Astrocyte of the cerebellum (primary cell): ENCODE measurements at regions not wholly inside any gene's neighbourhood (a gene's known extent, or its start where the extent isn't known, plus 50 kb on each side); places are given as distances from the start of the nearest gene placed in this dataset.

Experiments used
- DNase-seq: peaks from one replicate; pipeline ENCODE4 v3.0.0-alpha.2; 2011; ENCODE audit warnings: low read depth
- H3K4me3 ChIP-seq: 2 replicates; pipeline ENCODE4 v1.5.1; 2011; ENCODE audit warnings: mild to moderate bottlenecking, low read depth, low read length, moderate library complexity
- in situ Hi-C: cut with HindIII; loops from 2 replicates; pipeline ENCODE4 v1.10.0; 2017; ENCODE audit warnings: low sequenced_read_pairs
- TF ChIP-seq, protein P1 (sequence below): IDR thresholded peaks from 2 replicates; pipeline ENCODE4 v1.5.1; 2012; ENCODE audit warnings: low read length, low read depth, moderate library complexity, mild to moderate bottlenecking; ENCODE audit errors: missing control alignments

- TF ChIP-seq, protein P1, sequence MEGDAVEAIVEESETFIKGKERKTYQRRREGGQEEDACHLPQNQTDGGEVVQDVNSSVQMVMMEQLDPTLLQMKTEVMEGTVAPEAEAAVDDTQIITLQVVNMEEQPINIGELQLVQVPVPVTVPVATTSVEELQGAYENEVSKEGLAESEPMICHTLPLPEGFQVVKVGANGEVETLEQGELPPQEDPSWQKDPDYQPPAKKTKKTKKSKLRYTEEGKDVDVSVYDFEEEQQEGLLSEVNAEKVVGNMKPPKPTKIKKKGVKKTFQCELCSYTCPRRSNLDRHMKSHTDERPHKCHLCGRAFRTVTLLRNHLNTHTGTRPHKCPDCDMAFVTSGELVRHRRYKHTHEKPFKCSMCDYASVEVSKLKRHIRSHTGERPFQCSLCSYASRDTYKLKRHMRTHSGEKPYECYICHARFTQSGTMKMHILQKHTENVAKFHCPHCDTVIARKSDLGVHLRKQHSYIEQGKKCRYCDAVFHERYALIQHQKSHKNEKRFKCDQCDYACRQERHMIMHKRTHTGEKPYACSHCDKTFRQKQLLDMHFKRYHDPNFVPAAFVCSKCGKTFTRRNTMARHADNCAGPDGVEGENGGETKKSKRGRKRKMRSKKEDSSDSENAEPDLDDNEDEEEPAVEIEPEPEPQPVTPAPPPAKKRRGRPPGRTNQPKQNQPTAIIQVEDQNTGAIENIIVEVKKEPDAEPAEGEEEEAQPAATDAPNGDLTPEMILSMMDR, result no peak
- in situ Hi-C loops, result no loop called here
- no peak for DNase-seq
- H3K4me3 ChIP-seq, result no peak overlapping the region
These were observed 102.4 kb downstream of the CCT6B start for GRCh38 chr17:34858591-34859565.

DNA sequence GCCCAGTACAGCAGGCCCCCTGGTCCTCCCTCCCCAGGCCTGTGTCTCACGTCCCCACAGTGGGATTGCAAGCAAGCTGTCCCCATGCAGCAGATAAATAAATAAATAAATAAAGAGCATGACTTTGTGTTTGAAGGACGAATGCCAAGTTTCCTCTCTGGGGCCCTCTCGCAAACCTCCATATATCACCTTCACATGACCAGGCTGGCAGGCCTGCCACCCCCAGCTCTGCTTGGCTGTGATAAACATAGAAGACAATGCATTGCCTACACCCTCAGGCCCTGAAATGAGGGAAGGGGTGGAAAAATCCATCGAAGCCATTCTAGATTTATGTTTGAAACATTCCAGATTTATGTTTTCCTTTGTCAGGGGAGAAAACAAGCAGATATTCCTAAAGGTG, 107.3 kb downstream of the CCT6B start:
- in situ Hi-C loops, result no loop called here
- no peak overlapping the region for H3K4me3 ChIP-seq
- no peak for DNase-seq
- TF ChIP-seq, protein P1, result no peak

GRCh38 chr17:34852614-34853013, 108.6 kb downstream of the CCT6B start:
- TF ChIP-seq, protein P1, result no peak
- no peak for DNase-seq
- in situ Hi-C loops, result no loop called here
- no peak overlapping the region for H3K4me3 ChIP-seq

- in situ Hi-C loops, result no loop called here
- TF ChIP-seq, protein P1, result no peak
- H3K4me3 ChIP-seq, result no peak overlapping the region
- no peak for DNase-seq
These were observed 109.2 kb downstream of the CCT6B start for GRCh38 chr17:34851961-34852540.

- no peak overlapping the region for H3K4me3 ChIP-seq
- TF ChIP-seq, protein P1, result no peak
- no peak for DNase-seq
- in situ Hi-C loops, result no loop called here
These were observed 110.3 kb downstream of the CCT6B start for GRCh38 chr17:34850964-34851363.

DNA sequence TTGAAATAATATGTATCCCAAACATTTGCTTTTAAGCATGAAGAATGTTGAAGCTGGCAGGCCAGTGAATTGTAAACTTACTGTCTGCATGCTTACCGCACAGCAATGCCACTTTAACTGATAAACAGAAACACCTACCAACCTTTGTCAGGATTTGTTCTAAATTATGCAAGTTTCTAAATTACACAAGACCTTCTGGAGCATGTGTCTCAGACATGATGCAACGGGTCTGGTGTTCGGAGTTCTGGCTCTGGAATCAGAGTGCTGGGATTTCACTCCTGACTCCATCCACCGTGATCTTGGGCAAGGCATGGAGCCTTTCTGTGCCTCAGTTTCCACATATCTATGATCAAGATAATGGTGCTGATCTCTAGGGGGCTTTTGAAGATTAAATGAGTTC, 111.2 kb downstream of the CCT6B start:
- in situ Hi-C loops, result no loop called here
- no peak for DNase-seq
- TF ChIP-seq, protein P1, result no peak
- no peak overlapping the region for H3K4me3 ChIP-seq
